ENCODE measurements at regions not wholly inside any gene's neighbourhood (a gene's known extent, or its start where the extent isn't known, plus 50 kb on each side); places are given as distances from the start of the nearest gene placed in this dataset.

DNA sequence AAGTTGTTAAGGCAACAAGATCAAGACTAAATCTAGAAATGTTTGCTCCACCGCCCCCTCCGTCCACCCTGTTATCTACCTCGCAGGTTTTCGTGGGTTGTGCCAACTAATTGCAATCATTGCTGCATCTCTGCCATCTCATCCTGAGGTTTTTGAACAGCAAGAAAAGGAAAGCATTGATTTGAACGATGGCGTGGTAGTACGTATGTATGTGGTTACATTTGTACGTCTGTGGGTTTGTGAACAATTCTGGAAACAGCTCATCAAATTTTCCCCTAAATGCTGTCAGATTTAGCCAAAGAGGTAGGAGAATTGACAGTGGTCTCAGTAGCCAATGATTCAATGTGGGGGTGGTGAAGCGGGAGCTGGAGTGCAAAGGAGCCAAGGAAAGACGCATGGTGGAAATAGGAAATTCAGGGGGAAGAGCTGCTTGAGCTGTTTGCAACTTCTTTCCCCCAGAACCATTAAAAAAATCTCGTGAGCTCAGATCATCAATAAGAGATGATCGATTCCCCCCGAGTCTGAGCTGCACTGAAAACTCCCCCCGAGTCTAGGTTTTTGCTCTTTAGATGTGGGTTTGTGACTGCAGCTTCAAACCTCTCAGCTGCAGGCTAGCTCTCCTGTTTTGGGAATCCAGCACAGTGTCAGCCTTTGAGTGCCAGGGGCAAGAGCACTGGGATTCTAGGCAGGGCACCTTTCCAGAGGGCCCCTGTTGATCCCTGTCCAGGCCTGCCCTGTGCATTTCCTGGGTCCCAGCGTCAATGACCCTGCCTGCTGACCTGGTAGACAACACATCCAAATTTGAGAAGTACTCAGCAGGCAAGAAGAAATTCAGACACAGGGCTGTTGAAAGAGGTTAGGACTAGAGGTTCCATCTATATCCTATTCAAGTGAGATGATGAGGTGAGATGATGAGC lies 72.6 kb upstream of the LY86 start:
- ATAC-seq (no peak), DNase-seq (ENCODE audit: low read depth, low spot score) (no peak)
- RAD21 ChIA-PET (ENCODE audit: low non-redundant PET in 1 of 2, low total read pairs in 2 of 2, uncharacterized antibody in 2 of 2, unreplicated experiment in 2 of 2) = no interaction called here
- H3K79me2 ChIP-seq (ENCODE audit: insufficient read depth, low read length) = no peaks in the 10 kb centered on the region
- CTCF ChIA-PET = no interaction called here
- H3K4me2 ChIP-seq (ENCODE audit: low read length) = no peak overlapping the region
- H3K9ac ChIP-seq (ENCODE audit: low read length) = no peak overlapping the region
- POLR2A ChIA-PET = no interaction called here
- no peak overlapping the region for H2AFZ ChIP-seq (ENCODE audit: low read depth, low read length, poor library complexity, severe bottlenecking)
- no peaks in the 10 kb centered on the region for H3K36me3 ChIP-seq (ENCODE audit: control insufficient read depth in 1 of 2, insufficient read depth in 2 of 2, low read length in 2 of 2)
- intact Hi-C loops (cut with micrococcal nuclease) = no loop called here
- no TSS peak for BruUV-seq (replicated peaks)
- peaks cover 72% of the 10 kb centered on the region for H3K27me3 ChIP-seq (ENCODE audit: insufficient read depth, low read length)
- H3K4me1 ChIP-seq (ENCODE audit: control insufficient read depth in 1 of 2, insufficient read depth in 2 of 2, low read length in 2 of 2) = no peaks in the 10 kb centered on the region
- H3K9me3 ChIP-seq (ENCODE audit: control insufficient read depth in 1 of 2, insufficient read depth in 1 of 2, low read depth in 1 of 2, low read length in 2 of 2) = no peaks in the 10 kb centered on the region
- TF ChIP-seq TCF7L2 (IDR thresholded peaks at IDR 0.05; ENCODE audit: borderline replicate concordance, extremely low read depth, insufficient read depth, insufficient read length) (no peak), ELF1 (IDR thresholded peaks at IDR 0.05; ENCODE audit: borderline replicate concordance, low read depth) (no peak), EZH2phosphoT487 (IDR thresholded peaks at IDR 0.05; ENCODE audit: borderline replicate concordance) (no peak), POLR2A (IDR thresholded peaks at IDR 0.05; ENCODE audit: borderline replicate concordance, extremely low read depth, insufficient read depth, insufficient read length) (no peak), CBX3 (IDR thresholded peaks at IDR 0.05; ENCODE audit: low read depth) (no peak), EGR1 (IDR thresholded peaks at IDR 0.05; ENCODE audit: low read depth) (no peak), ZNF274 (IDR thresholded peaks at IDR 0.05; ENCODE audit: low read depth, low read length) (no peak), EZH2 (IDR thresholded peaks at IDR 0.05) (no peak), JUND (IDR thresholded peaks at IDR 0.05) (no peak), FOSL1 (IDR thresholded peaks at IDR 0.05; ENCODE audit: low read depth) (no peak), SIN3A (IDR thresholded peaks at IDR 0.05; ENCODE audit: low read depth) (no peak)
- TF ChIP-seq, protein P1, sequence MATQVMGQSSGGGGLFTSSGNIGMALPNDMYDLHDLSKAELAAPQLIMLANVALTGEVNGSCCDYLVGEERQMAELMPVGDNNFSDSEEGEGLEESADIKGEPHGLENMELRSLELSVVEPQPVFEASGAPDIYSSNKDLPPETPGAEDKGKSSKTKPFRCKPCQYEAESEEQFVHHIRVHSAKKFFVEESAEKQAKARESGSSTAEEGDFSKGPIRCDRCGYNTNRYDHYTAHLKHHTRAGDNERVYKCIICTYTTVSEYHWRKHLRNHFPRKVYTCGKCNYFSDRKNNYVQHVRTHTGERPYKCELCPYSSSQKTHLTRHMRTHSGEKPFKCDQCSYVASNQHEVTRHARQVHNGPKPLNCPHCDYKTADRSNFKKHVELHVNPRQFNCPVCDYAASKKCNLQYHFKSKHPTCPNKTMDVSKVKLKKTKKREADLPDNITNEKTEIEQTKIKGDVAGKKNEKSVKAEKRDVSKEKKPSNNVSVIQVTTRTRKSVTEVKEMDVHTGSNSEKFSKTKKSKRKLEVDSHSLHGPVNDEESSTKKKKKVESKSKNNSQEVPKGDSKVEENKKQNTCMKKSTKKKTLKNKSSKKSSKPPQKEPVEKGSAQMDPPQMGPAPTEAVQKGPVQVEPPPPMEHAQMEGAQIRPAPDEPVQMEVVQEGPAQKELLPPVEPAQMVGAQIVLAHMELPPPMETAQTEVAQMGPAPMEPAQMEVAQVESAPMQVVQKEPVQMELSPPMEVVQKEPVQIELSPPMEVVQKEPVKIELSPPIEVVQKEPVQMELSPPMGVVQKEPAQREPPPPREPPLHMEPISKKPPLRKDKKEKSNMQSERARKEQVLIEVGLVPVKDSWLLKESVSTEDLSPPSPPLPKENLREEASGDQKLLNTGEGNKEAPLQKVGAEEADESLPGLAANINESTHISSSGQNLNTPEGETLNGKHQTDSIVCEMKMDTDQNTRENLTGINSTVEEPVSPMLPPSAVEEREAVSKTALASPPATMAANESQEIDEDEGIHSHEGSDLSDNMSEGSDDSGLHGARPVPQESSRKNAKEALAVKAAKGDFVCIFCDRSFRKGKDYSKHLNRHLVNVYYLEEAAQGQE (IDR thresholded peaks at IDR 0.05; ENCODE audit: low read depth) = no peak
- TF ChIP-seq, protein P2, sequence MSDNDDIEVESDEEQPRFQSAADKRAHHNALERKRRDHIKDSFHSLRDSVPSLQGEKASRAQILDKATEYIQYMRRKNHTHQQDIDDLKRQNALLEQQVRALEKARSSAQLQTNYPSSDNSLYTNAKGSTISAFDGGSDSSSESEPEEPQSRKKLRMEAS (IDR thresholded peaks at IDR 0.05) = no peak
- TF ChIP-seq, protein P3, sequence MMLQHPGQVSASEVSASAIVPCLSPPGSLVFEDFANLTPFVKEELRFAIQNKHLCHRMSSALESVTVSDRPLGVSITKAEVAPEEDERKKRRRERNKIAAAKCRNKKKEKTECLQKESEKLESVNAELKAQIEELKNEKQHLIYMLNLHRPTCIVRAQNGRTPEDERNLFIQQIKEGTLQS (IDR thresholded peaks at IDR 0.05) = no peak
- H3K4me3 ChIP-seq (replicated peaks in 1 of 2; ENCODE audit: low read depth in 1 of 2, low read length in 2 of 2) = no peak overlapping the region
- no peaks in the 10 kb centered on the region for H3K9me2 ChIP-seq (ENCODE audit: insufficient read depth)
- no peaks in the 10 kb centered on the region for H4K20me1 ChIP-seq (ENCODE audit: insufficient read depth)
- no peak overlapping the region for H3K27ac ChIP-seq (ENCODE audit: low read depth, low read length)

All from HCT116 (cell line).